HG03139 (cell line): ENCODE measurements at regions not wholly inside any gene's neighbourhood (a gene's known extent, or its start where the extent isn't known, plus 50 kb on each side); places are given as distances from the start of the nearest gene placed in this dataset.
"Not testable (repeated sequence)": the region's sequence is repeated elsewhere in the genome, so short reads cannot be mapped to it uniquely, and the experiment has no call there.

Source experiments
- ATAC-seq: cut with Tn5 transposase; IDR thresholded peaks from one replicate; pipeline ENCODE4 v1.9.1; 2021; ENCODE audit not compliant: unreplicated experiment

DNA sequence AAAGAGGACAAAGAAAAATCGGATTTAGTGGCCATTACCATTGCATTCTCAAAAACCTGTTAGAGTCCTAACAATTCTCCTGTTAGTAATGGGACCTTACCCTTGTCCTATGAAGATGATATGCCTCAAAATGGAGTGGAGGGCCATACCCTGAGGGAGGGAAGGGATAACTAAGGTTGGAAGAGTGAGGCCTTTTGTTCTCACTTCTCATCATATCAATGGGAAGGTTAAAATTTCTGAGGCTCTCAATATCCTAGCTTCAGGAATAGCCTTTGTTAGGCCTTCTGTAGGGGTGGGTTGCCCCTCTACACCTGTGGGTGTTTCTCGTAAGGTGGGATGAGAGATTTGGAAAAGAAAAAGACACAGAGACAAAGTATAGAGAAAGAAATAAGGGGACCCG lies 109.4 kb upstream of the SGIP1 start:
- not testable (repeated sequence) for ATAC-seq

DNA sequence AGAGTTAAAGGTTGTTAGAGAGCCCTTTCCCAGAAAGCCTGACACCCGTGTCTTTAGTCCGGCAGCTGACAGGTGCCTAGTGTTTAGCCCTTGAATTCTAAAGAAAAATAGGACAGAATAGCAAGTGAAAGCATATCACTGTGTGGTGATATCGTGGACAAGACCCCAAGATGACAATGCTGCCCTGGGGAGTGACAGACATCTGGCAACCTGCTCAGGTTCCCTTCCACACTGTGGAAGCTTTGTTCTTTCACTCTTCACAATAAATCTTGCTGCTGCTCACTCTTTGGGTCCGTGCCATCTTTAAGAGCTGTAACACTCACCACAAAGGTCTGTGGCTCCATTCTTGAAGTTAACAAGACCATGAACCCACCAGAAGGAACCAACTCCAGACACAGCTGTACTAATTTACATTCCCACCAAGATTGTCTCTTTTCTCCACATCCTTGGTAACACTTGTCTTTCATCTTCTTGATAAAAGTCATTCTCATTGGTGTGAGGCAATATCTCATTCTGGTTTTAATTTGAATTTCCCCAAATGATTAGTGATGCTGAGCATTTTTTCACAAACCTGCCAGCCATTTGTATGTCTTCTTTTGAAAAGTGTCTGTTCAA lies 107.6 kb upstream of the SGIP1 start:
- ATAC-seq: peak; percentile 52

DNA sequence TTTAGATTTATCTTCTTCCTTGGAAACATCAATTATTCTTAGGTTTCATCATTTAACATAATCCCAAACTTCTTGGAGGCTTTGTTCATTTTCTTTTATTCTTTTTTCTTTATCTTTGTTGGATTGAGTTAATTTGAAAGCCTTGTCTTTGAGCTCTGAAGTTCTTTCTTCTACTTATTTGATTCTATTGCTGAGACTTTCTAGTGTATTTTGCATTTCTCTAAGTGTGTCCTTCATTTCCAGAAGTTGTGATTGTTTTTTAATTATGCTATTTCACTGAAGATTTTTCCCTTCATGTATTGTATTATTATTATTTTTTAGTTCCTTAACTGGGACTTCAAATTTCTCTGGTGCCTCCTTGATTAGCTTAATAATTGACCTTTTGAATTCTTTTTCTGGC lies 103.1 kb upstream of the SGIP1 start:
- not testable (repeated sequence) for ATAC-seq

DNA sequence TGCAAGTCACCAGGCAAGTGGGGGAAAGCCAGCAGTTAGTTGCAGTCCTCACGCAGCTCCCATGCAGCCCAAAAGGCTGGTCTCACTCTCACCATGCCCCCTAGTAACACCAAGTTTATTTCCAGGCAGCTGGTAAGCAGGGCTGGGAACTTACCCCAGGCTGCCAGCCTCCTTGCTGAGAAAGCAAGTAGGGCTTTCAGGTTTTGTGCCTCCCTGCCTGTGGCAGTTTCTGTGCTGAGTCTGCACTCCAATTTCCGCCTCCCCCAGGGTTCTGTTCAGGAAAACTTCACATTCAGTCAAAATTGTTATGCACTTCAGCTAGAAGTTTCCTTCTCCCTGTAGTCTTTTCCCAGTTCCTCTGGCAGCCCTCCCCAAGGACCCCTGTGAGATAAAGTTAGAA lies 102.0 kb upstream of the SGIP1 start:
- ATAC-seq: no peak

DNA sequence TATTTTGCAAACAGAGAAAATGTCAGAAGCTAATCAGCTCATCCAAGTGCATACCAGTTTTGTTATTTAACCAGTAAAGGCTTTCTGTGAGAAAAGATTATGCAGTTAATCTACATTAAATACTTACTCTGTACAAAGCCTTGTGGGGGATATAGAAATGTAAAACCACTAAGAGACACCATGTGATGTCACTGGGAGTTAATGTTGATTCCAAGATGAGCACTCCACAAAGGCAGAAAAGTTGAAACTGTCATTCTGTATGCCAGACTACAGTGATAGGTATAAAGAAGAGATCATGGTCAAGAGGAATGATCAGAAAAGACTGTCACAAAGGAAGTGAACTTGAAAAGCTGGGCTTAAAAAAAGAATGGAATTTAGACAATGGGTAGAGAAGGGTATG lies 100.3 kb upstream of the SGIP1 start:
- ATAC-seq: no peak

DNA sequence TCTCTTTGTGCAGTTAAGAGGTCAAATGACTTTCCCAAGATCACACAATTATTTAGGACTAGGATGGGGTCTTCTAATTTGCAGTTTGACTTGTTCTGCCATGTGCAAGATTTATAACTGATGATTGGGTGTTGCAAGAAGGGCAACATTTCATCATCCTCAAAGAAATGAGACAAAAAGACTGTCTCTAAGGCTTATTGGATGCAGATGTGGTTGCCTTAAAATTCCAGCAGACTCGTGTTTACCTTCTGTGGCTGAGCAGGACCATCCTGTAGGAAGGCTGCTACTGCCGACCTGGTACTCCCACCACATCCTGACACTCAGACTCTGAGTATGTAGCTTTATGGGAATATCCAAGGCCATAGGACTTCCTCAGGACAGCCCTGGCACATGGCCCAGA lies 99.9 kb upstream of the SGIP1 start:
- ATAC-seq: no peak

DNA sequence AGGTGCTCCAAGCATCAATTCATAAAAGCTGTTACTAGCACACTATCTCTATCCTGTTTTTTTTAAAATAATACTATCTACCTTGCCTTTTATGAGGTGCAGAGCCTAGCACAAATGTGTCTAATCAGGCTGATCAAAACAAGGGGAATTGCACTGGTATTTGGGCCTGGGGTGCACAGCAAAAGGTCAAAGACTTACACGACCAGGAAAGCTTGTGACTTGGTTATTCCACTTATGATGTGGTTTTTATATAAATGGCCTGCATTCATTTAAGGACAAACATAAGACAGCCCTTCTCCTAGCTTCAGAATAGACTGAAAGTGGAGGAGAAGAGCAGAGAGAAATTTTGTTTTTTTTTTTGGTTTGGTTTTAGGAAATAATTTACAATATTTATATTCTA lies 98.4 kb upstream of the SGIP1 start:
- ATAC-seq: no peak

DNA sequence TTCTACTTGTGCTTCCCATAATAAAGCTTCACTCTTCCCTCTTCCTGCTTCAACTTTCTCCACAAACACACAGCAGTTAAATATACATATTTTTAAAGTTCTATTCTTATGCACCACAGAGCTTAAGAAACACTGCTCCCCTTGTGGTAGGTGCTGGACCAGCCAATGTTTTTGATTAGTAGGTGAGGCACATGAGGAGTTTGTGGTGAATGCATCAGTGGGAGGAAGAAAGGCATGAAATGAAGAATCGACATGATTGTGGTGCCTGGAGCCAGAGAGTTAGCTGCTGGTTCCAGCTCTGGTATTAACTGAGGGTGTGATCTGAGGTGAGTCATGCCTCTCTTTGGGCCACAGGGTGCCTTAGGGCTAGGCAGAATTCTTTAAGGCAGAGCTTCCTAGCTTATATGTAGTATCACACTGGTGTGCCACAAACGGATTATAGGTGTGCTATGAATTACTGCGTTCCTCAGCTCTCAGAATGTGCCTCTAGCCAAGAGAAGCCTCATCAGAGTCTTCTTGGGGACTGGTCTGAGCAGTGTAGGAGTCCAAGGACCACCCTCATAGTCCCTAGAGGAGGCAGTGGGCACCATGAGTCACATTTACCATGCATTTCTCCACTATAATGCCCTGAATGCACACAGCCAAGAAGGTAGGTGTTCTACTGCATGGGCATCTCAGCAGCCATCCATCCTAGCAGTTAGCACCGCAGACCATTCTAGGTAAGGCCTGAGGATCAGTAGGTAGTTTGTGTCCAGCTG lies 97.4 kb upstream of the SGIP1 start:
- ATAC-seq: peak; percentile 58

DNA sequence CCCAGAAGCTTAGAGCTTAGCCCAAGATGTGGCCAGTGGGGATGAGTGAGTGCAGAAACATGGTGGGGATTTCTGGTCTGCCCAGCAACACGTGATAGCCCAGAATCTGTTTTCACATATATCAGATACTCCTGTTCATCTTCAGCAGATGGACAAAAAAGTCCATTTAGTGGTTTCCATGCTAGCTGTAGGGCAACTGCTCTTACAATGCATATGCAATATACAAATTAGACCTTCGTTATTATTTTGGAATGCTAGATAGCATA lies 96.9 kb upstream of the SGIP1 start:
- ATAC-seq: no peak

DNA sequence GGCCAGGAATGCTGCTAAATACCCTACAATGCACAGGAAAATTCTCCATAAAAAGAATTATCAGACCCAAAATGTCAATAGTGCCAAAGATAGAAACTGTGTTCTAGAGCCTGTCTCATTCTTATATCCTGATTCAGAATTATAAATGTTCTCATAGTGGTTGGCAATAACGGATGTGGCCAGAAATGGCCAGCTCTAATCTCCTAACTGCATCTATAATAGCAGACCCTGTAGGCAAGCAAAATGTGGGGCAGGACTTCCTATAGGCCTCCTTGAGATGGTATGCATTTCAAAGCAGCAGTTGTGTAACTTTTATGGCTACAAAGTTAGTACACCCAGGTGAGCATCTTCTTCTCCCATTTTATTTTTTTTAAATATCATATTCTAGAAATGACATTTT lies 95.9 kb upstream of the SGIP1 start:
- ATAC-seq: no peak

DNA sequence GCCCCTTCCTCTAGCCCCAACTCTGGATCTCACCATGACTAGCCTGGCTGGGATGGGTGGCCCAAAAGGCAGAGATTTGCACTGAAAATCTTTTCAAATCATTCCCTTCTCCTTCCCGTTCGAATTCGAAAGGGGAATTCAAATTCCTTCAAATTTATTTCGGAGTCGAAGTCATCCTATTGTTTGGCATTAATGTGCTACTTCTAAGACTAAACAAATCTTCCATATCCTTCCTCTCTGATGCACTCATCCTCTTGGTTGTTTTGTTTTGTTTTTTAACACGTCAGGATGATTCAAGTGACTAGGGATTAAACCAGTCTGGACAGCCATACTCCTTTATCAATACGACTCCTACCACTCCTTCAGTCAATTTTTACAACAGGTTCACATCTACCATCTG lies 95.5 kb upstream of the SGIP1 start:
- no peak for ATAC-seq

DNA sequence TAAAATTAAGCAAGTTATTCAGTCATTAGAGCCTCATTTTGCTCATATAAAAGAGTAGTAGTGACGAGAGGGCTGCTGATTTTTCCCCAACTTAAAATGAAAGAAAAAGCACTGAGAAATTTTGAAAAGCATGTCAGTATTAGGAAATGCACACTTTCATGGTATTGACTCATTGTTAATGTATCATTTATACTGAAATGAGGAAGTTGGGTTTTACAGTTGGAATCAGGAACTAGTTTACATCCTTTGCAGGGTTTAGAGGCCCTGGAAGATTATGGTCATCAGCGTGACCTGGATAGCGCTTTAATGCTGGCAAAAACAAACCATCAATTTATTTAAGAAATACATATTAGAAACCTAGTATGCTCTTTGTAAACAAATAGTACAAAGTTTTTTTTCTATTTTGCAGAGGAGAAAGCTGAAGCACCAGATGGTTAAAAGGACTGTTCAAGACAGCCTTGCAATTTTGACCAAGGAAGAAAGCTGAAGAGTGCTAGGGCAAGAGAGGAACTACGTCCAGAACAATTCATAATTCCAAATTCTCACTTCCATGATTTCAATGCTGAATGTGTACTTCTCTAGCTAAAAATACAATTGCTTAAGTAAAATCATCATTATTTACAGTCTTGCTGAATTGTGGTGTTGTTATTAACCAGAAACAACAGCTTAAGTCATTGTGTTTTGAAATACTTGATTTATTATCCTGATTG lies 94.8 kb upstream of the SGIP1 start:
- peak; percentile 50 for ATAC-seq

DNA sequence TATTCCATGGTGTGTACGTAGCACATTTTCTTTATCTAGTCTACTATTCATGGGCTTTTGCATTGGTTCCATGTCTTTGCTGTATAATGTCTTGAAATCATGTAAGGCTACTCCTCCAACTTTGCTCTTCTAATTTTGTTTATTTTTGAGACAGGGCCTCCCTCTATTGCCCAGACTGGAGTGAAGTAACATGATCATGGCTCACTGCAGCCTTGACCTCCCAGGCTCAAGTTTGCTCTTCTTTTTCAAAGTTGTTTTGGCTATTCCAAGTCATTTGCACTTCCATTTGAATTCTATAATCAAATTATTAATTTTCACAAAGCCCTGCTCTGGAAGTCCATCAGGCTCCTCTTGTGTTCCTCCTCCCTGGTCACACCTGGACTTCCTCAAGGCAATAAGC lies 90.2 kb upstream of the SGIP1 start:
- ATAC-seq: no peak

DNA sequence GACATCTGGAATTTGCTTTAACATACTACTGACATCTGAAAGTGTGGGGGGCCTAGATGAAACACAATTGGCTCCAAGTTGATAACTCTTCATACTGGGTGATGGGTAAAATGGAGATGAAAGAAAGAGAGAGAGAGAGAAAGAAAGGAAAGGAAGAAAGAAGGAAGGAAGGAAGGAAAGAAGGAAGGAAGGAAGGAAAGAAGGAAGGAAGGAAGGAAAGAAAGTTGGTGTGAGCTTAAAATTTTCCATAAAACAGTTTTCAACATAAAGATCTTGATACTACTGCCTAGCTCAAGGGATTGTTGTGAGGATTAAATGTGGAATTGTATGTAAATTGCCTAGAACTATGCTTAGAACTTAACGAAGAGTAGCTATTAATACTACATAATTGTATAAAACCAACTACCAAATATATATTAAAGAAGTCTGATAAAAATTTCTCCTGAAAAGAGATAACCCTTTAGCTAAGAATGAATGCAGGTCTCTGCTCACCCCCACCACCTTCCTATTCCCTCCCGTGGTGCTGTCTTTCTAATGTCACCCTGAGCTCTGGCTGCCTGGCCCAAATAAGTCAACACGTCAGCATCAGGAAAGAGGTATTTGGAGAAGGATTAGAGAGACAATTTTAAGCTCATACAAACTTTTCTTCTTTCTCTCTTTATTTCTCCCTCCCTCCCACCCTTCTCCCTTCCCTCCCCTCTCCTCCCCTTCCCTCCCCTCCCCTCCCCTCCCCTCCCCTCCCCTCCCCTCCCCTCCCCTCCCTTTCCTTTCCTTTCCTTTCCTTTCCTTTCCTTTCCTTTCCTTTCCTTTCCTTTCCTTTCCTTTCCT lies 89.3 kb upstream of the SGIP1 start:
- no peak for ATAC-seq

DNA sequence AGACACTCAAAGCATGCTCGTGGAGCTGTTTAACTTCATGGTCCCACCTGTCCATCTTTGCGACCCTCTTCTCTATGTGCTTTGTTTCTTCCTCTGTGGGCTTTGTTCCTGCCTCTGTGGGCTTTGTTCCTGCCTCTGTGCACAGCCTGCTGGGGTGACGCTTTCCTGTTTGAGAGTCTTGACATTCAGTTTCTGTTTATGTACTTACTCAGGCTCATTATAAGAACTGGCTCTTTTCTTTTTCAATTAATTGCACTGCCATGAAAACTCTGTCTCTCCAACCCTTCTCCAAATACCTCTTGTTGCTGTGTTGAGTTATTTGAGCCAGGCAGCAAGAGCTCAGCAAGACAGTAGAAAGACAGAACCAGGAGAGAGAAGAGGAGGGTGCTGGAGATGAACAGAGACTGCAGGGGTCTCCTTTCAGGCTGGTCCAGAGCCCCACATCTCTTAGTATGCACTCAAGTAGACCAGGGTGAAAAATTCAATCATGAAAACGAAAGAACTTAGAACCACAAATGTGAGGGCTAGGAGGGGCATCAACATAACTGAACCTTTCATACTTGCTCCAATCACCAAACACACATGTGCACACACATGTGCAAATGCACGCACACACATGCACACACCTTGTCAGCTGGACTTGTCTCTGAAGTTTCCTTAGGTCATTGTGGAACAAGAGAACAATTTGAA lies 88.3 kb upstream of the SGIP1 start:
- peak; percentile 69 for ATAC-seq

DNA sequence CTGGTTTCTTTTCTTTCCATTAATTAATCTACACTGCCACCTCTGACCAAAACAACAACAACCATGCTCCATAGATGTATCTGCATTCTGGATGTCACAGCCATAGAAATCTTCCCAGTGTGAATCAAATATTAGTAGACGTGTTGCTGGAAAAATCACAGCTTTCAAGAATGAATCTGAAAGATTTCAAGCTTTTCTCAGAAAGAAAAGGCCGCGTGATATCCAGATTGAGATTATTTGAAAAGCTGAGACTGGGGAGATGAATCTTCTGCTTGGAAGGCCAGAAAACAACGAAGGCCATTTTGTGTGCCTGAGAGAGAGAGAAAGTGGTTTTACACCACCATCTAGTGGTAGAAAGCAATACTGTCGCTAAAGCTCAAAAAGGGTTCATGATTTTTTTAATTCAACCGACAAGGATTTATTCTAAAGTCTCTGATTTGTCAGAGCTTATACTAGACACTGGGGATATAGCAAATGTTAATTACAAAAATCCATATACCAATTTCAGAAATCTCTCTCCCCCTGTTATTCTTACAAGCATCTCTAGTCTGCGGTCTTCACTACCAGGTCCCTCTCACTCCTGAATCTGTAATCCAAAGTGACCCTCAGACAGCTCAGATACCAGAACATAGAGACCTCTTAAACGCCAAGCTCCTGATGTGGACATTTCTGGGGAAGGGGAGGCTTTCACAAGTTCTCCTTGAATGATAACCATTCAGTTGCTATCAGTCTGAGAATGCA lies 87.5 kb upstream of the SGIP1 start:
- ATAC-seq: peak; percentile 41

DNA sequence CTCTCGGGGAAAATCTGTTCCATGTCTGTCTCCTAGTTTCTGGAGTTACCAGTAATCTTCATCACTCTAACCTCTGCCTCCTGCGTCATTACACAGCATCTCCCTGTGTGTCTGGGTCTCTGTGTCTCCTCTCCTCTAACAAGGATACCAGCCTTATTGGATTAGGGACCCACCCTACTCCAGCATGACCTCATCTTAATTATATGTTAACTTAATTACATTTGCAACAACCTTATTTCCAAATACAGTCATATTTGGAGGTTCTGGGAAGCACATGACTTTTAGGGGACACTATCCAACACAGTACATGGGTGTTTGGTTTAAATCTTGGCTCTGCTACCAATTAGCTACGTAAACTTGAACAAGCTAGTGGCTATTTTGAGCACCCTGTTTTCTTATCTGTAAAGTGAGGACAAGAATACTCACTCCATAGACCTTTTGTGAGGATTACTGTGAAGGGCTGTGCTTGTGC lies 83.9 kb upstream of the SGIP1 start:
- no peak for ATAC-seq

DNA sequence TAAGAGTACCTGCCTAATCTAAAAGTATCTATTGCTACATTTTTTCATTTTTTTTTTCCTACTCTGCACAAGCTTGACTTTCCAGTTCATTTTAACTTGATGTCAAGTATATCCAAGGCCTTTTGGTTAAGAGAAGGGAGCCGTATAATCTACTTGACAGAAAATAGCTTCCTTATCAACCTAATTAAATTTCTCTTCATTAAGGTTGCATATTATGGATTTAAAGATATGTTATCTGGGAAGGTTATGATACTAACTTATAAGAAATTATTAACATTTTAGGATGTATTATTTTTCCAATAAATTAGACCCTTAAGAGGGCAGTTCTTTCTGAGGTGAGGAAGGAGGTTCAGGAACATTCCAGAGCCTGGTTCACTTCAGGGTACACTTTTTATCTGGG lies 83.1 kb upstream of the SGIP1 start:
- ATAC-seq: no peak

DNA sequence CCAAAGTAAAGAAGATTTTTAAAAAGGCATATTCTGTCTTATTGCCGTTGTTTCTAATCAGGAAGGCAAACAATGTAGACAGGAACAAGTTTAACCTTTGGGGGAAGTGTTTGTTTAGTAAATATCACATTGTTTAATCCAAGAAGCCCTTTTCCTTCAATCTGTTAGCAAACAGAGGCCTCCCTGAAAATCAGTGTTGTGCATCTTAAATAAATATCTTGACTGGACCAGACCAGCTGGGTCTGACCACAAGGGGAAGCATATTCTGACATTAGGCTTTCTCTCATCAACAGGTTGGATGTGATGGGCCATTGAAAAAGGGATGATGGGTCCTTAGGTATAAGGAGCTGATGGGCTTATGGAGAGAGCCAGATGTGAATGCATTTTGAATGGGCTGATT lies 81.8 kb upstream of the SGIP1 start:
- no peak for ATAC-seq

DNA sequence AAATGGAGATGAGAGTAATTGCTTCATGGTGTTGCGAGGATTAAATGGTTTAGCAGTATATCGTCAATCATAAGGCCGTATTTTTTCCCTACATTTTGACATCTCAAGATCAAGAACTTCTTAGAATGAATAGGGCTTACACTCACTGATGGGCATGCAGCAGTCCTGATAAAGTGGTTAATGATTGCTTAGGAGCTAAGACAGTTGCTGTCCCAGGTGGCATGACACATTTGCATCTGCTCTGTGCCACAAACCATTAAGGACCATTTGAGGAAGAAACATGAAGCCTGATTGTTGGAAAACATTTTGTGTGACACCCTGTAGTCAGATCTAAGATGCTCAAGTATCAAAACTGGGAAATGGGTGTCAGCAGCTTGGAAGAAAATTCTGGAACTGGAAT lies 81.0 kb upstream of the SGIP1 start:
- peak; percentile 75 for ATAC-seq
